Activated B cell treated with CpG ODN at 0.5 μM for 24 hours (primary cell): ENCODE measurements at regions not wholly inside any gene's neighbourhood (a gene's known extent, or its start where the extent isn't known, plus 50 kb on each side); places are given as distances from the start of the nearest gene placed in this dataset.
"Not testable (repeated sequence)": the region's sequence is repeated elsewhere in the genome, so short reads cannot be mapped to it uniquely, and the experiment has no call there.

Experiments used
- ATAC-seq: fragments of 200-7000 bp; cut with Tn5 transposase; one replicate; pipeline ENCODE4 v1.10.0; 2021; ENCODE audit warnings: low read depth, mild to moderate bottlenecking, moderate library complexity
- CTCF ChIA-PET: fragments of 350-600 bp; sonication (Branson Sonifier 250); formaldehyde crosslinking; loops from one replicate; lab custom pipeline; 2021; ENCODE audit warnings: antibody characterized with exemption; lab: Charles Lee
- POLR2A ChIA-PET: fragments of 350-600 bp; sonication (Branson Sonifier 250); formaldehyde crosslinking; loops from one replicate; lab custom pipeline; 2021; ENCODE audit warnings: antibody characterized with exemption; lab: Charles Lee
- DNase-seq: peaks from one replicate; pipeline ENCODE4 v3.0.0; 2022
- H3K27ac Mint-ChIP-seq: one replicate; pipeline ENCODE4 v1.8.0; 2020; ENCODE audit warnings: mixed read lengths
- H3K27me3 Mint-ChIP-seq: one replicate; pipeline ENCODE4 v1.8.0; 2021; ENCODE audit warnings: mixed read lengths
- H3K36me3 Mint-ChIP-seq: one replicate; pipeline ENCODE4 v1.8.0; 2021; ENCODE audit warnings: low read depth, mixed read lengths
- H3K4me1 Mint-ChIP-seq: one replicate; pipeline ENCODE4 v1.8.0; 2021; ENCODE audit warnings: mixed read lengths
- H3K4me3 Mint-ChIP-seq: one replicate; pipeline ENCODE4 v1.8.0; 2020; ENCODE audit warnings: mild to moderate bottlenecking, mixed read lengths
- H3K9me3 Mint-ChIP-seq: one replicate; pipeline ENCODE4 v1.8.0; 2020; ENCODE audit warnings: mixed read lengths
- intact Hi-C: fragments of 100-400 bp; cut with micrococcal nuclease; formaldehyde crosslinking; loops from one replicate; pipeline ENCODE4 v1.15.1; 2024
- TF ChIP-seq, protein P1 (sequence below): fragments of 200-600 bp; IDR thresholded peaks from one replicate; pipeline ENCODE4 v1.8.0; 2022; ENCODE audit warnings: antibody characterized with exemption, mild to moderate bottlenecking

DNA sequence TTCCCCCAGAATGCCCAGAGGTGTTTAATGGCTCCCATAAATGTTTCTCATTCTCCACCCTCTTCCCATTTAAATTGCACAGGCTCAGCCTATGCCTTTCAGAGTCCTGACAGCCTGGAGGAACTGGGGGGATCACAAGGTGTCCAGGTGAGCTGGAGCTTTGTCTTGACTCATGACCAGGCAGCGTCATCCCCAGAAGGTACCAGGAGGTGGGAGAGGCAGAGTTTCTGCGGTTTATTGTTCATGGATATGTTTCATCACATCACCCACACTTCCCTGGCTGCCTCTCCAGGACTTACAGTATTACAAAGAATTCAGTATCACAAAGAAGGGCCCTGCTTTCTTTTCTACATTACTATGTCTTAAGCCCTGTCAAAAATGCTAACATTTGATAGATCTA lies 103.2 kb upstream of the GALNT18 start:
- H3K4me1 Mint-ChIP-seq = no peaks in the 10 kb centered on the region
- H3K27ac Mint-ChIP-seq = no peak overlapping the region
- peaks cover 8% of the 10 kb centered on the region for H3K9me3 Mint-ChIP-seq
- POLR2A ChIA-PET = no interaction called here
- no peak overlapping the region for H3K4me3 Mint-ChIP-seq
- intact Hi-C loops = no loop called here
- CTCF ChIA-PET = no interaction called here
- DNase-seq = no peak
- TF ChIP-seq, protein P1, sequence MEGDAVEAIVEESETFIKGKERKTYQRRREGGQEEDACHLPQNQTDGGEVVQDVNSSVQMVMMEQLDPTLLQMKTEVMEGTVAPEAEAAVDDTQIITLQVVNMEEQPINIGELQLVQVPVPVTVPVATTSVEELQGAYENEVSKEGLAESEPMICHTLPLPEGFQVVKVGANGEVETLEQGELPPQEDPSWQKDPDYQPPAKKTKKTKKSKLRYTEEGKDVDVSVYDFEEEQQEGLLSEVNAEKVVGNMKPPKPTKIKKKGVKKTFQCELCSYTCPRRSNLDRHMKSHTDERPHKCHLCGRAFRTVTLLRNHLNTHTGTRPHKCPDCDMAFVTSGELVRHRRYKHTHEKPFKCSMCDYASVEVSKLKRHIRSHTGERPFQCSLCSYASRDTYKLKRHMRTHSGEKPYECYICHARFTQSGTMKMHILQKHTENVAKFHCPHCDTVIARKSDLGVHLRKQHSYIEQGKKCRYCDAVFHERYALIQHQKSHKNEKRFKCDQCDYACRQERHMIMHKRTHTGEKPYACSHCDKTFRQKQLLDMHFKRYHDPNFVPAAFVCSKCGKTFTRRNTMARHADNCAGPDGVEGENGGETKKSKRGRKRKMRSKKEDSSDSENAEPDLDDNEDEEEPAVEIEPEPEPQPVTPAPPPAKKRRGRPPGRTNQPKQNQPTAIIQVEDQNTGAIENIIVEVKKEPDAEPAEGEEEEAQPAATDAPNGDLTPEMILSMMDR = no peak
- no peak for ATAC-seq
- H3K27me3 Mint-ChIP-seq = peaks cover 12% of the 10 kb centered on the region
- no peaks in the 10 kb centered on the region for H3K36me3 Mint-ChIP-seq

DNA sequence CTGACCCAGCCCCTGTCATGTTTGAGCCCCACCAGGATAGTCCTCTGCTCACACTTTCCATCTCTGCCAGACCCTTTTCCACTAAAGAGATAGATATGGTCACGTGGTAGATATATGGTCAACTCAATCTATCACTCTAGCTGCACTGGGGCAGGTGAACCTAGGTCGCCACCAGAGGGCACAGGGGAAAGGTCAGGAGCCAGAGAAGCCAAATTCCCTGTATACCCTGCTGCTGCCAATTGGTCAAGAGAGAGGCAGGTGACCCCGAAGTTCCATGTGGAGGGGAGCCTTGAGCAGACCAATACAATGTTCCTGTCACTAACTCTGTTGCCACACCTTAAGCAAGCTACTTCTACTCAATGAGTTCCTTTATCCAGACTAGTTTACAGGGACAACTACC lies 101.1 kb upstream of the GALNT18 start:
- no peaks in the 10 kb centered on the region for H3K4me1 Mint-ChIP-seq
- ATAC-seq = no peak
- CTCF ChIA-PET = no interaction called here
- peaks cover 12% of the 10 kb centered on the region for H3K27me3 Mint-ChIP-seq
- POLR2A ChIA-PET = no interaction called here
- no peak for DNase-seq
- intact Hi-C loops = no loop called here
- peaks cover 9% of the 10 kb centered on the region for H3K9me3 Mint-ChIP-seq
- no peak overlapping the region for H3K4me3 Mint-ChIP-seq
- no peak overlapping the region for H3K27ac Mint-ChIP-seq
- no peaks in the 10 kb centered on the region for H3K36me3 Mint-ChIP-seq
- TF ChIP-seq, protein P1 = no peak

DNA sequence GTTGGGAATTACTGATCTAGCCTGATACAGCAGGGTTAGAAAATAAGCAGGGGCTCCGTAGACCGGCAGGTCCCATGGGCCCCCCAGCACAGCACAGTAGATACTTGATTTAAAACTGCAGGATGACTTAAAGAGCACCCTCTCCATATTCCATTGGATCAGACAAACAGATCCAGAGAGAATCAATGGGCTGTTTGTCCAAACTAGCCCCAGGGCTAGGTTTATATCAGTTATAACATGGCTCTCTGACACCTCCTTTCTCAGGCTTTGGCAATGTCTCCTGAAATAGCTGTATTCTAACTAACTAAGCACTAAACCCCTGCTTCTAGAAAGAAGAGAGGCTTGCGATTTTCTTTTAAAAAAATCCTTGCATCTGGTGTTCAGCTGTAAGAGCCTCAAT lies 100.4 kb upstream of the GALNT18 start:
- CTCF ChIA-PET = no interaction called here
- H3K9me3 Mint-ChIP-seq = peaks cover 9% of the 10 kb centered on the region
- TF ChIP-seq, protein P1 = no peak
- no peak for ATAC-seq
- no peak overlapping the region for H3K27ac Mint-ChIP-seq
- no peaks in the 10 kb centered on the region for H3K36me3 Mint-ChIP-seq
- H3K4me1 Mint-ChIP-seq = no peaks in the 10 kb centered on the region
- intact Hi-C loops = no loop called here
- H3K27me3 Mint-ChIP-seq = peaks cover 12% of the 10 kb centered on the region
- no peak overlapping the region for H3K4me3 Mint-ChIP-seq
- no peak for DNase-seq
- POLR2A ChIA-PET = no interaction called here

DNA sequence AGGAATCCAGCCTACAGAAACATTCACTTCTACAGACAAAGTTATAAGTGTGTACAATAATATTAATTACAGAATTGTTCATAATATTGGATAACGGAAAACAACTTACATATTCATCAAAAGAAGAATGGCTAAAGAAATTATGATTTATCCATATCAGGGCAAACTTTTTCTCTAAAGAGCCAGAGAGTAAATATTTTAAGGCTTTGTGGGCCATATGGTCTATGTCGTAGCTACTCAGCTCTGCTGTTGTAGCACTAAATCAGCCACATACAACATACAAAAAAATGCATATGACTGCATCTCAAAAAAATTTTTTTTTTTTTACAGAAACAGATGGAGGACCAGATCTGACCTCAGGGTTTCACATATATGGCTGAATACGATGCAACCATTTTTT lies 96.7 kb upstream of the GALNT18 start:
- ChIA-PET CTCF (no interaction called here), POLR2A (no interaction called here)
- Mint-ChIP-seq H3K4me1 (no peaks in the 10 kb centered on the region), H3K9me3 (peaks cover 15% of the 10 kb centered on the region), H3K36me3 (no peaks in the 10 kb centered on the region), H3K4me3 (no peak overlapping the region), H3K27me3 (peaks cover 9% of the 10 kb centered on the region), H3K27ac (no peak overlapping the region)
- ATAC-seq = no peak
- no peak for DNase-seq
- TF ChIP-seq, protein P1 = no peak
- intact Hi-C loops = no loop called here

DNA sequence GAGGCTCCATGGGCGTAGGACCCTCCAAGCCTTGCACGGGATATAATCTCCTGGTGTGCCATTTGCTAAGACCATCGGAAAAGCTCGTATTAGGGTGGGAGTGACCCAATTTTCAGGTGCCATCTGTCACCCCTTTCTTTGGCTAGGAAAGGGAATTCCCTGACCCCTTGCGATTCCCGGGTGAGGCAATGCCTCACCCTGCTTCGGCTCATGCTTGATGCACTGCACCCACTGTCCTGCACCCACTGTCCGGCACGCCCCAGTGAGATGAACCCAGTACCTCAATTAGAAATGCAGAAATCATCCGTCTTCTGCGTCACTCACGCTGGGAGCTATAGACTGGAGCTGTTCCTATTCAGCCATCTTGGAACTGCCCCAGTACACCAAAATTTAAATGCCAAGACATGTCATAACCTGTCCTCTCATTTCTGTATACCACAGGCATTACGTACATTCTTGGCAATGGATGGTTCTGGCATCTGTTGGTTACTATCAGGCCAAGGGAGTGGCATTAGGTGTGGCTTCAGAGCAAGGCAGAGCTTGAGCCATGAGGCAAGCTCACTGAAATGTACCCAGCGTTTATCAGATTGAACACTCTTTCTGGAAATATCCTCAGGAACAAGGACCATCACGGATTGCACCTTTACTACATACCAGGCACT lies 95.4 kb upstream of the GALNT18 start:
- DNase-seq (no peak), ATAC-seq (no peak)
- no peak overlapping the region for H3K4me3 Mint-ChIP-seq
- intact Hi-C loops = no loop called here
- TF ChIP-seq, protein P1 = no peak
- H3K27me3 Mint-ChIP-seq = peaks cover 3% of the 10 kb centered on the region
- peaks cover 15% of the 10 kb centered on the region for H3K9me3 Mint-ChIP-seq
- H3K27ac Mint-ChIP-seq = no peak overlapping the region
- POLR2A ChIA-PET = no interaction called here
- CTCF ChIA-PET = no interaction called here
- H3K36me3 Mint-ChIP-seq = no peaks in the 10 kb centered on the region
- no peaks in the 10 kb centered on the region for H3K4me1 Mint-ChIP-seq

DNA sequence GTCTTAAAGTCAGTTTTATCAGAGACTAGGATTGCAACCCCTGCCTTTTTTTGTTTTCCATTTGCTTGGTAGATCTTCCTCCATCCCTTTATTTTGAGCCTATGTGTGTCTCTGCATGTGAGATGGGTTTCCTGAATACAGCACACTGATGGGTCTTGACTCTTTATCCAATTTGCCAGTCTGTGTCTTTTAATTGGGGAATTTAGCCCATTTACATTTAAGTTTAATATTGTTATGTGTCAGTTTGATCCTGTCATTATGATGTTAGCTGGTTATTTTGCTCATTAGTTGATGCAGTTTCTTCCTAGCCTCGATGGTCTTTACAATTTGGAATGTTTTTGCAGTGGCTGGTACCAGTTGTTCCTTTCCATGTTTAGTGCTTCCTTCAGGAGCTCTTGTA lies 93.3 kb upstream of the GALNT18 start:
- H3K9me3 Mint-ChIP-seq, H3K27ac Mint-ChIP-seq, POLR2A ChIA-PET, ATAC-seq, intact Hi-C loops, DNase-seq, CTCF ChIA-PET, H3K4me1 Mint-ChIP-seq, H3K4me3 Mint-ChIP-seq, H3K36me3 Mint-ChIP-seq, H3K27me3 Mint-ChIP-seq: not testable (repeated sequence)
